Ishikawa (cell line): ENCODE measurements at regions not wholly inside any gene's neighbourhood (a gene's known extent, or its start where the extent isn't known, plus 50 kb on each side); places are given as distances from the start of the nearest gene placed in this dataset.

ENCODE experiments used
- CEBPB ChIP-seq: IDR thresholded peaks from 2 replicates; pipeline ENCODE4 v1.6.1; 2012
- CREB1 ChIP-seq: IDR thresholded peaks from 2 replicates; pipeline ENCODE4 v1.6.1; 2012; ENCODE audit warnings: low read depth
- EGR1 ChIP-seq: IDR thresholded peaks from 2 replicates; pipeline ENCODE4 v1.6.1; 2012
- EP300 ChIP-seq: IDR thresholded peaks from 2 replicates; pipeline ENCODE4 v1.6.1; 2012; ENCODE audit warnings: borderline replicate concordance
- FOXM1 ChIP-seq: IDR thresholded peaks from 2 replicates; pipeline ENCODE4 v1.6.1; 2012; ENCODE audit warnings: low read depth, borderline replicate concordance
- MAX ChIP-seq: IDR thresholded peaks from 2 replicates; pipeline ENCODE4 v1.6.1; 2012
- NFIC ChIP-seq: IDR thresholded peaks from 2 replicates; pipeline ENCODE4 v1.6.1; 2012
- TAF1 ChIP-seq: IDR thresholded peaks from 2 replicates; pipeline ENCODE4 v1.6.1; 2012; ENCODE audit warnings: low read depth, mild to moderate bottlenecking
- TCF12 ChIP-seq: IDR thresholded peaks from 2 replicates; pipeline ENCODE4 v1.6.1; 2012; ENCODE audit warnings: low read depth
- TEAD4 ChIP-seq: IDR thresholded peaks from 2 replicates; pipeline ENCODE4 v1.6.1; 2012
- USF1 ChIP-seq: IDR thresholded peaks from 2 replicates; pipeline ENCODE4 v1.6.1; 2012
- YY1 ChIP-seq: IDR thresholded peaks from 2 replicates; pipeline ENCODE4 v1.6.1; 2012; ENCODE audit warnings: low read depth
- ZBTB7A ChIP-seq: IDR thresholded peaks from 2 replicates; pipeline ENCODE4 v1.6.1; 2012; ENCODE audit warnings: low read depth
- TF ChIP-seq, protein P1 (sequence below): IDR thresholded peaks from 2 replicates; pipeline ENCODE4 v1.6.1; 2012; ENCODE audit warnings: low read depth, mild to moderate bottlenecking

- TF ChIP-seq CREB1 (no peak), EP300 (no peak), NFIC (no peak), MAX (no peak), ZBTB7A (no peak), USF1 (no peak), YY1 (no peak), TCF12 (no peak), FOXM1 (no peak), TAF1 (no peak), TEAD4 (no peak), EGR1 (no peak), CEBPB (no peak)
- TF ChIP-seq, protein P1, sequence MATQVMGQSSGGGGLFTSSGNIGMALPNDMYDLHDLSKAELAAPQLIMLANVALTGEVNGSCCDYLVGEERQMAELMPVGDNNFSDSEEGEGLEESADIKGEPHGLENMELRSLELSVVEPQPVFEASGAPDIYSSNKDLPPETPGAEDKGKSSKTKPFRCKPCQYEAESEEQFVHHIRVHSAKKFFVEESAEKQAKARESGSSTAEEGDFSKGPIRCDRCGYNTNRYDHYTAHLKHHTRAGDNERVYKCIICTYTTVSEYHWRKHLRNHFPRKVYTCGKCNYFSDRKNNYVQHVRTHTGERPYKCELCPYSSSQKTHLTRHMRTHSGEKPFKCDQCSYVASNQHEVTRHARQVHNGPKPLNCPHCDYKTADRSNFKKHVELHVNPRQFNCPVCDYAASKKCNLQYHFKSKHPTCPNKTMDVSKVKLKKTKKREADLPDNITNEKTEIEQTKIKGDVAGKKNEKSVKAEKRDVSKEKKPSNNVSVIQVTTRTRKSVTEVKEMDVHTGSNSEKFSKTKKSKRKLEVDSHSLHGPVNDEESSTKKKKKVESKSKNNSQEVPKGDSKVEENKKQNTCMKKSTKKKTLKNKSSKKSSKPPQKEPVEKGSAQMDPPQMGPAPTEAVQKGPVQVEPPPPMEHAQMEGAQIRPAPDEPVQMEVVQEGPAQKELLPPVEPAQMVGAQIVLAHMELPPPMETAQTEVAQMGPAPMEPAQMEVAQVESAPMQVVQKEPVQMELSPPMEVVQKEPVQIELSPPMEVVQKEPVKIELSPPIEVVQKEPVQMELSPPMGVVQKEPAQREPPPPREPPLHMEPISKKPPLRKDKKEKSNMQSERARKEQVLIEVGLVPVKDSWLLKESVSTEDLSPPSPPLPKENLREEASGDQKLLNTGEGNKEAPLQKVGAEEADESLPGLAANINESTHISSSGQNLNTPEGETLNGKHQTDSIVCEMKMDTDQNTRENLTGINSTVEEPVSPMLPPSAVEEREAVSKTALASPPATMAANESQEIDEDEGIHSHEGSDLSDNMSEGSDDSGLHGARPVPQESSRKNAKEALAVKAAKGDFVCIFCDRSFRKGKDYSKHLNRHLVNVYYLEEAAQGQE = no peak
Observed at GRCh38 chr10:117950408-117950807, 96.3 kb downstream of the RAB11FIP2 start.
